ENCODE measurements at regions not wholly inside any gene's neighbourhood (a gene's known extent, or its start where the extent isn't known, plus 50 kb on each side); places are given as distances from the start of the nearest gene placed in this dataset.

GRCh38 chr4:34939073-34939472, 1305.2 kb downstream of the ARAP2 start:
- H3K27ac ChIP-seq (ENCODE audit: insufficient read length, low read depth, low read length): no peak overlapping the region

More at GRCh38 chr4:34939073-34939472, 1305.2 kb downstream of the ARAP2 start:
- Mint-ChIP-seq H3K27me3 (ENCODE audit: low read depth) (no peaks in the 10 kb centered on the region; the same call in 1 of the 2 replicates), H3K4me3 (no peak overlapping the region), H3K27ac (no peak overlapping the region; a peak in 1 of 7 replicates), H3K36me3 (ENCODE audit: insufficient read depth in 1 of 3, low read depth in 3 of 3) (no peaks in the 10 kb centered on the region), H3K9me3 (no peaks in the 10 kb centered on the region; a peak in 1 of 5 replicates), H3K4me1 (no peaks in the 10 kb centered on the region)
- no peak overlapping the region for H3K4ac ChIP-seq (ENCODE audit: low read depth, low read length)
- H4K5ac ChIP-seq (ENCODE audit: insufficient read length, low read depth, low read length): no peak overlapping the region
- H3T11ph ChIP-seq (ENCODE audit: low read length): no peak overlapping the region
- no peak overlapping the region for H3K14ac ChIP-seq (ENCODE audit: insufficient read depth, low read length)
- no peak for TF ChIP-seq CTCF (conservative IDR thresholded peaks at IDR 0.05)
- H2BK12ac ChIP-seq (ENCODE audit: insufficient read length, low read depth, low read length): no peak overlapping the region
- H3K23ac ChIP-seq (ENCODE audit: insufficient read length, low read depth, low read length): no peak overlapping the region
- peak; percentile 31 for DNase-seq
- H2BK120ac ChIP-seq (ENCODE audit: low read depth, low read length, poor library complexity, severe bottlenecking): no peak overlapping the region
- no peaks in the 10 kb centered on the region for H3K27me3 ChIP-seq (ENCODE audit: insufficient read depth, low read length)
- no peak overlapping the region for H3K9ac ChIP-seq (ENCODE audit: extremely low read depth, insufficient read length, low read length)
- H2BK15ac ChIP-seq (ENCODE audit: low read depth, low read length): no peak overlapping the region
- WGBS (ENCODE audit: extremely low coverage, insufficient read length, low lambda C conversion rate): no CpG with 5 or more reads among the region's 14 CpGs
- no peaks in the 10 kb centered on the region for H3K79me1 ChIP-seq (ENCODE audit: insufficient read depth, low read depth, low read length, poor library complexity, severe bottlenecking)
- no peak overlapping the region for H3K18ac ChIP-seq (ENCODE audit: insufficient read length, low read depth, low read length)
- H3K4me1 ChIP-seq (ENCODE audit: insufficient read depth, low read length): no peaks in the 10 kb centered on the region
- no peak overlapping the region for H2BK20ac ChIP-seq (ENCODE audit: low read depth, low read length, poor library complexity, severe bottlenecking)
- no peak overlapping the region for H3K4me2 ChIP-seq (ENCODE audit: insufficient read depth, insufficient read length, low read length)
- no peaks in the 10 kb centered on the region for H4K20me1 ChIP-seq (ENCODE audit: control insufficient read depth, insufficient read depth, insufficient read length)
- H4K91ac ChIP-seq (ENCODE audit: insufficient read length, low read depth, low read length): no peak overlapping the region
- H2AFZ ChIP-seq (ENCODE audit: low read length): no peak overlapping the region
- H4K8ac ChIP-seq (replicated peaks; ENCODE audit: insufficient read length, low read depth, low read length): no peak overlapping the region
- H3K9me3 ChIP-seq (ENCODE audit: control insufficient read depth, low read depth, low read length): no peaks in the 10 kb centered on the region
- H2BK5ac ChIP-seq (ENCODE audit: insufficient read length, low read length): no peak overlapping the region
- no peaks in the 10 kb centered on the region for H3K79me2 ChIP-seq (ENCODE audit: insufficient read depth, low read length)
- H3K56ac ChIP-seq (ENCODE audit: insufficient read length, low read depth, low read length): no peak overlapping the region
- no peaks in the 10 kb centered on the region for H3K23me2 ChIP-seq (ENCODE audit: insufficient read length, low read depth, low read length, poor library complexity, severe bottlenecking)
- no peak overlapping the region for H2AK5ac ChIP-seq (ENCODE audit: insufficient read length, low read length)

All from H9 (cell line).